GM13976 (cell line): ENCODE measurements at regions not wholly inside any gene's neighbourhood (a gene's known extent, or its start where the extent isn't known, plus 50 kb on each side); places are given as distances from the start of the nearest gene placed in this dataset.

Experiments used
- DNase-seq: peaks from one replicate; pipeline ENCODE4 v3.0.0; 2012; ENCODE audit warnings: low spot score
- CTCF ChIP-seq: IDR thresholded peaks from 2 replicates; pipeline ENCODE4 v1.5.1; 2012; ENCODE audit warnings: borderline replicate concordance, mild to moderate bottlenecking; ENCODE audit not compliant: insufficient read depth; ENCODE audit errors: extremely low read depth, missing control alignments, control extremely low read depth
- in situ Hi-C: fragments of 300-500 bp; cut with MboI; formaldehyde crosslinking; loops from one replicate; pipeline ENCODE4 v1.12.0; 2022; ENCODE audit warnings: low sequenced_read_pairs, mixed read lengths, inconsistent platforms; ENCODE audit not compliant: unreplicated experiment

GRCh38 chr4:180156684-180157083 is 2086.5 kb upstream of the TENM3 start:
- in situ Hi-C loops = no loop called here
- no peak for TF ChIP-seq CTCF
- no peak for DNase-seq

GRCh38 chr4:180160195-180160983 is 2082.8 kb upstream of the TENM3 start:
- in situ Hi-C loops = no loop called here
- no peak for TF ChIP-seq CTCF
- DNase-seq = no peak

- no peak for DNase-seq
- in situ Hi-C loops = no loop called here
- no peak for TF ChIP-seq CTCF
These were observed 2078.4 kb upstream of the TENM3 start for GRCh38 chr4:180164799-180165198.

- in situ Hi-C loops = no loop called here
- TF ChIP-seq CTCF = no peak
- no peak for DNase-seq
These were observed 2073.8 kb upstream of the TENM3 start for GRCh38 chr4:180169394-180169793.

GRCh38 chr4:180169966-180170365 is 2073.2 kb upstream of the TENM3 start:
- TF ChIP-seq CTCF = no peak
- in situ Hi-C loops = no loop called here
- no peak for DNase-seq

- in situ Hi-C loops = no loop called here
- no peak for TF ChIP-seq CTCF
These were observed 2064.1 kb upstream of the TENM3 start for GRCh38 chr4:180179146-180179545.

More at GRCh38 chr4:180179146-180179545, 2064.1 kb upstream of the TENM3 start:
- no peak for DNase-seq
